ENCODE measurements at regions not wholly inside any gene's neighbourhood (a gene's known extent, or its start where the extent isn't known, plus 50 kb on each side); places are given as distances from the start of the nearest gene placed in this dataset.

DNA sequence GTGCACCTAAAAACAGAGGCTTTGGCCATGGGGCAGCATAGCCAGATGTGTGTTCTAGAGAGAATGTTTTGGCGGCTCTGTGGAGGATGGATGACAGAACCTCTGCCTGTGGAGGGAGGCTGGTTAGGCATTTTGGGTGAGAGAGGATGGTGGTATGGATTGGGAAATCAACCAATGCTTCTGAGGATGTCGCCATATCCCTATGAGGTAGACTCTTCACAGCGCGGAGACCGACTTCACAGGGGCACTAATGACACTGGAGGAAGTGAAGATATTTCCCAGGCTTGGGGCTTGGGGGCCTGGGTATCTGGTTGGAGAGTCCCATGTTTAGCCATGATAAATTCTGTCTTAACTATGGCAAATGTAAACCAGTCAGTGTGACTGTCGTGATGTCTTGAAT, 140.6 kb upstream of the KLF4 start:
- peaks cover 0 to 4% (median 0%) of the 10 kb centered on the region in 4 donors for H3K4me1 ChIP-seq (ENCODE audit: control insufficient read depth in 4 of 4, insufficient read depth in 4 of 4, low read length in 3 of 4)
- WGBS = 97% methylated on average over 6 of the region's 6 CpGs
- no peaks in the 10 kb centered on the region for H3K36me3 ChIP-seq (ENCODE audit: control insufficient read depth in 4 of 4, insufficient read depth in 3 of 4, low read depth in 1 of 4, low read length in 3 of 4)
- no peak for TF ChIP-seq EGR1 (IDR thresholded peaks at IDR 0.05; ENCODE audit: low read depth in 2 of 2)
- TF ChIP-seq, protein P1, sequence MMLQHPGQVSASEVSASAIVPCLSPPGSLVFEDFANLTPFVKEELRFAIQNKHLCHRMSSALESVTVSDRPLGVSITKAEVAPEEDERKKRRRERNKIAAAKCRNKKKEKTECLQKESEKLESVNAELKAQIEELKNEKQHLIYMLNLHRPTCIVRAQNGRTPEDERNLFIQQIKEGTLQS (IDR thresholded peaks at IDR 0.05) = no peak
- TF ChIP-seq HNF4G (IDR thresholded peaks at IDR 0.05) = no peak
- TF ChIP-seq, protein P2, sequence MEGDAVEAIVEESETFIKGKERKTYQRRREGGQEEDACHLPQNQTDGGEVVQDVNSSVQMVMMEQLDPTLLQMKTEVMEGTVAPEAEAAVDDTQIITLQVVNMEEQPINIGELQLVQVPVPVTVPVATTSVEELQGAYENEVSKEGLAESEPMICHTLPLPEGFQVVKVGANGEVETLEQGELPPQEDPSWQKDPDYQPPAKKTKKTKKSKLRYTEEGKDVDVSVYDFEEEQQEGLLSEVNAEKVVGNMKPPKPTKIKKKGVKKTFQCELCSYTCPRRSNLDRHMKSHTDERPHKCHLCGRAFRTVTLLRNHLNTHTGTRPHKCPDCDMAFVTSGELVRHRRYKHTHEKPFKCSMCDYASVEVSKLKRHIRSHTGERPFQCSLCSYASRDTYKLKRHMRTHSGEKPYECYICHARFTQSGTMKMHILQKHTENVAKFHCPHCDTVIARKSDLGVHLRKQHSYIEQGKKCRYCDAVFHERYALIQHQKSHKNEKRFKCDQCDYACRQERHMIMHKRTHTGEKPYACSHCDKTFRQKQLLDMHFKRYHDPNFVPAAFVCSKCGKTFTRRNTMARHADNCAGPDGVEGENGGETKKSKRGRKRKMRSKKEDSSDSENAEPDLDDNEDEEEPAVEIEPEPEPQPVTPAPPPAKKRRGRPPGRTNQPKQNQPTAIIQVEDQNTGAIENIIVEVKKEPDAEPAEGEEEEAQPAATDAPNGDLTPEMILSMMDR (IDR thresholded peaks at IDR 0.05; ENCODE audit: low read depth, low read length, missing input control) = no peak
- TF ChIP-seq, protein P3, sequence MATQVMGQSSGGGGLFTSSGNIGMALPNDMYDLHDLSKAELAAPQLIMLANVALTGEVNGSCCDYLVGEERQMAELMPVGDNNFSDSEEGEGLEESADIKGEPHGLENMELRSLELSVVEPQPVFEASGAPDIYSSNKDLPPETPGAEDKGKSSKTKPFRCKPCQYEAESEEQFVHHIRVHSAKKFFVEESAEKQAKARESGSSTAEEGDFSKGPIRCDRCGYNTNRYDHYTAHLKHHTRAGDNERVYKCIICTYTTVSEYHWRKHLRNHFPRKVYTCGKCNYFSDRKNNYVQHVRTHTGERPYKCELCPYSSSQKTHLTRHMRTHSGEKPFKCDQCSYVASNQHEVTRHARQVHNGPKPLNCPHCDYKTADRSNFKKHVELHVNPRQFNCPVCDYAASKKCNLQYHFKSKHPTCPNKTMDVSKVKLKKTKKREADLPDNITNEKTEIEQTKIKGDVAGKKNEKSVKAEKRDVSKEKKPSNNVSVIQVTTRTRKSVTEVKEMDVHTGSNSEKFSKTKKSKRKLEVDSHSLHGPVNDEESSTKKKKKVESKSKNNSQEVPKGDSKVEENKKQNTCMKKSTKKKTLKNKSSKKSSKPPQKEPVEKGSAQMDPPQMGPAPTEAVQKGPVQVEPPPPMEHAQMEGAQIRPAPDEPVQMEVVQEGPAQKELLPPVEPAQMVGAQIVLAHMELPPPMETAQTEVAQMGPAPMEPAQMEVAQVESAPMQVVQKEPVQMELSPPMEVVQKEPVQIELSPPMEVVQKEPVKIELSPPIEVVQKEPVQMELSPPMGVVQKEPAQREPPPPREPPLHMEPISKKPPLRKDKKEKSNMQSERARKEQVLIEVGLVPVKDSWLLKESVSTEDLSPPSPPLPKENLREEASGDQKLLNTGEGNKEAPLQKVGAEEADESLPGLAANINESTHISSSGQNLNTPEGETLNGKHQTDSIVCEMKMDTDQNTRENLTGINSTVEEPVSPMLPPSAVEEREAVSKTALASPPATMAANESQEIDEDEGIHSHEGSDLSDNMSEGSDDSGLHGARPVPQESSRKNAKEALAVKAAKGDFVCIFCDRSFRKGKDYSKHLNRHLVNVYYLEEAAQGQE (IDR thresholded peaks at IDR 0.05) = no peak
- TF ChIP-seq FOXA2 (IDR thresholded peaks at IDR 0.05) = no peak
- TF ChIP-seq YY1 (IDR thresholded peaks at IDR 0.05) = no peak
- TF ChIP-seq ZBTB33 (IDR thresholded peaks at IDR 0.05) = no peak
- TF ChIP-seq RXRA (IDR thresholded peaks at IDR 0.05) = no peak
- no peaks in the 10 kb centered on the region for H3K9me3 ChIP-seq (ENCODE audit: control insufficient read depth in 4 of 4, low read length in 3 of 4)
- H3K4me3 ChIP-seq (ENCODE audit: low read depth in 1 of 3, low read length in 3 of 3) = no peak overlapping the region
- H3K27ac ChIP-seq (ENCODE audit: low read depth in 1 of 2, low read length in 2 of 2) = no peak overlapping the region
- no peak overlapping the region for H3K9ac ChIP-seq (ENCODE audit: low read depth in 1 of 2, low read length in 2 of 2)
- H3K27me3 ChIP-seq (ENCODE audit: control insufficient read depth in 4 of 4, insufficient read depth in 4 of 4, low read length in 3 of 4) = no peaks in the 10 kb centered on the region
- no peak for DNase-seq (ENCODE audit: low spot score)

- 89% methylated on average over 11 of the region's 11 CpGs for WGBS
- Histone ChIP-seq H3K9me3 (ENCODE audit: control insufficient read depth in 4 of 4, low read length in 3 of 4) (no peaks in the 10 kb centered on the region), H3K9ac (ENCODE audit: low read depth in 1 of 2, low read length in 2 of 2) (no peak overlapping the region), H3K27me3 (ENCODE audit: control insufficient read depth in 4 of 4, insufficient read depth in 4 of 4, low read length in 3 of 4) (no peaks in the 10 kb centered on the region), H3K27ac (ENCODE audit: low read depth in 1 of 2, low read length in 2 of 2) (no peak overlapping the region), H3K4me1 (ENCODE audit: control insufficient read depth in 4 of 4, insufficient read depth in 4 of 4, low read length in 3 of 4) (peaks cover 0 to under 1% (median 0%) of the 10 kb centered on the region in 4 donors), H3K4me3 (ENCODE audit: low read depth in 1 of 3, low read length in 3 of 3) (no peak overlapping the region), H3K36me3 (ENCODE audit: control insufficient read depth in 4 of 4, insufficient read depth in 3 of 4, low read depth in 1 of 4, low read length in 3 of 4) (no peaks in the 10 kb centered on the region)
- DNase-seq (ENCODE audit: low spot score) = no peak
- TF ChIP-seq TAF1 (conservative IDR thresholded peaks at IDR 0.05) = no peak
- TF ChIP-seq SP1 (IDR thresholded peaks at IDR 0.05) = no peak
- TF ChIP-seq NR2F2 (IDR thresholded peaks at IDR 0.05) = no peak
- no peak for TF ChIP-seq YY1 (IDR thresholded peaks at IDR 0.05)
- TF ChIP-seq, protein P1 (IDR thresholded peaks at IDR 0.05) = no peak
- TF ChIP-seq HNF4A (conservative IDR thresholded peaks at IDR 0.05) = no peak
- no peak for TF ChIP-seq ZBTB33 (IDR thresholded peaks at IDR 0.05)
- TF ChIP-seq RXRA (IDR thresholded peaks at IDR 0.05) = no peak
- no peak for TF ChIP-seq FOXA1 (IDR thresholded peaks at IDR 0.05)
- TF ChIP-seq, protein P3 (IDR thresholded peaks at IDR 0.05) = no peak
- no peak for TF ChIP-seq FOXA2 (IDR thresholded peaks at IDR 0.05)
- TF ChIP-seq, protein P4, sequence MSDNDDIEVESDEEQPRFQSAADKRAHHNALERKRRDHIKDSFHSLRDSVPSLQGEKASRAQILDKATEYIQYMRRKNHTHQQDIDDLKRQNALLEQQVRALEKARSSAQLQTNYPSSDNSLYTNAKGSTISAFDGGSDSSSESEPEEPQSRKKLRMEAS (IDR thresholded peaks at IDR 0.05) = no peak
- TF ChIP-seq JUND (IDR thresholded peaks at IDR 0.05) = no peak
- TF ChIP-seq EGR1 (IDR thresholded peaks at IDR 0.05; ENCODE audit: low read depth in 2 of 2) = no peak
- no peak for TF ChIP-seq RAD21 (IDR thresholded peaks at IDR 0.05)
- no peak for TF ChIP-seq GABPA (IDR thresholded peaks at IDR 0.05 in 1 of 2, conservative IDR thresholded peaks at IDR 0.05 in 1 of 2)
- no peak for TF ChIP-seq HNF4G (IDR thresholded peaks at IDR 0.05)
Measured at GRCh38 chr9:107628444-107628843, 138.9 kb upstream of the KLF4 start.
